Neural progenitor cell (in vitro differentiated cells): ENCODE measurements at regions not wholly inside any gene's neighbourhood (a gene's known extent, or its start where the extent isn't known, plus 50 kb on each side); places are given as distances from the start of the nearest gene placed in this dataset.

Experiments
- CTCF ChIP-seq: fragments of 200-600 bp; sonication (generic); IDR thresholded peaks from 2 replicates; pipeline ENCODE4 v1.5.1; 2017; ENCODE audit warnings: antibody characterized with exemption, mild to moderate bottlenecking
- EZH2 ChIP-seq: fragments of 200-600 bp; sonication (generic); IDR thresholded peaks from 2 replicates; pipeline ENCODE4 v1.6.1; 2017; ENCODE audit warnings: antibody characterized with exemption, mild to moderate bottlenecking, moderate library complexity
- EZH2phosphoT487 ChIP-seq: fragments of 200-600 bp; sonication (generic); IDR thresholded peaks from 2 replicates; pipeline ENCODE4 v1.6.1; 2017; ENCODE audit warnings: antibody characterized with exemption

GRCh38 chr10:29730458-29730857 is 95.7 kb upstream of the SVIL start:
- TF ChIP-seq CTCF (no peak), EZH2 (no peak), EZH2phosphoT487 (no peak)
